HG03280 (cell line): ENCODE measurements at regions not wholly inside any gene's neighbourhood (a gene's known extent, or its start where the extent isn't known, plus 50 kb on each side); places are given as distances from the start of the nearest gene placed in this dataset.
"Not testable (repeated sequence)": the region's sequence is repeated elsewhere in the genome, so short reads cannot be mapped to it uniquely, and the experiment has no call there.

Experiments used
- ATAC-seq: cut with Tn5 transposase; IDR thresholded peaks from one replicate; pipeline ENCODE4 v1.9.1; 2021; ENCODE audit warnings: mild to moderate bottlenecking, moderate library complexity; ENCODE audit not compliant: unreplicated experiment

DNA sequence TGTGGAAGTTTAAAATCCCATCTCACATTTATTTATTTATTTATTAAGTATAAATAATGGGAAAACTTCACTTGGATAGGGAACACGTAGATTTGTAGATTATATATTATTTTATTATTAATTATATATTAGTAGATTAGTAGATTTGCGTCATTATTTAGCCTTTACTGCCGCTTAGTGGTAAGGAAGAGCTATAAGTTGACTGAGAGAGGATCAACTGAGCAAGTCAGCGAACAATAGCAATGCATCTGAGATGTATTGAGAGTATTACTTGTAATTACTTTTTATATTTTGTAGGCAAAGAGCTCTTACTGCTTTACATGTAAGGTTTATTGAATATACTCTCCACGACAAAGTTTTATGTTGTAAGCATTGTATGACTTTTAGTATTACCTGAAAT, 244.5 kb upstream of the ANKRD30A start:
- no peak for ATAC-seq

GRCh38 chr10:36872702-36873393, 252.6 kb upstream of the ANKRD30A start:
- ATAC-seq, result peak; percentile 83

- ATAC-seq, result no peak
Measured at GRCh38 chr10:36840788-36841187, 284.6 kb upstream of the ANKRD30A start.

DNA sequence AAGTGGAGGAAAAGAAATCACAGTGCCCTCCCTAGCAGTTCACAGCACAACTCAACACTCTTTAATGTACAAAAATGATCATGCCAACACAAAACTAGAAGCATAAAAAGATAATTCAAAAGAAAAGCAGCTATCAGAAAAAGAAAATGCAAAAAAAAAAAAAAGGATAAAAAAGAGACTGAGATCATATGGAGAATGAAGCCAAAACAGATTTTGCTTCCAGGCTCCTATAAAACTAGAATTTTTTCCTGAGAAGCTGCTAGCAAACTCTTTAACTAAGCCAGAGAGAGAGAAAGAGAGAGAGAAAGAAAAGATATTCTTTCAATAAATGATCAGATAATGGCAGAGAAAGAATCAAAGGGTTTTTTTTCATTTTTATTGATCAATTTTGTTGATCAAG, 288.0 kb upstream of the ANKRD30A start:
- ATAC-seq, result no peak

DNA sequence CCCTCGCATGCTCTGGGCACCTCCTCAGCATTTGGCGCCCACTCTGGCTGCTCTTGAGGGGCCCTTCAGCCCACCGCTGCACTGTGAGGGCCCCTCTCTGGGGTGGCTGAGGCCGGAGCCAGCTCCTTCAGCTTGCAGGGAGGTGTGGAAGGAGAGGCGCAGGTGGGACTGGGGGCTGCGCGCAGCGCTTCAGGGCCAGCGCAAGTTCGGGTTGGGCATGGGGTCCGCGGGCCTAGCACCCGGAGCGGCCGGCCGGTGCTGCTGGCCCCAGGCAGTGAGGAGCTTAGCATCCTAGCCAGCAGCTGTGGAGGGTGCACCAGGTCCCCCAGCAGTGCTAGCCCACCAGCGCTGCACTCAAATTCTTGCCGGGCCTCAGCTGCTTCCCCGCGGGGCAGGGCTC, 305.6 kb upstream of the ANKRD30A start:
- ATAC-seq, result no peak

- no peak for ATAC-seq
Measured at GRCh38 chr10:36817898-36818297, 307.5 kb upstream of the ANKRD30A start.

DNA sequence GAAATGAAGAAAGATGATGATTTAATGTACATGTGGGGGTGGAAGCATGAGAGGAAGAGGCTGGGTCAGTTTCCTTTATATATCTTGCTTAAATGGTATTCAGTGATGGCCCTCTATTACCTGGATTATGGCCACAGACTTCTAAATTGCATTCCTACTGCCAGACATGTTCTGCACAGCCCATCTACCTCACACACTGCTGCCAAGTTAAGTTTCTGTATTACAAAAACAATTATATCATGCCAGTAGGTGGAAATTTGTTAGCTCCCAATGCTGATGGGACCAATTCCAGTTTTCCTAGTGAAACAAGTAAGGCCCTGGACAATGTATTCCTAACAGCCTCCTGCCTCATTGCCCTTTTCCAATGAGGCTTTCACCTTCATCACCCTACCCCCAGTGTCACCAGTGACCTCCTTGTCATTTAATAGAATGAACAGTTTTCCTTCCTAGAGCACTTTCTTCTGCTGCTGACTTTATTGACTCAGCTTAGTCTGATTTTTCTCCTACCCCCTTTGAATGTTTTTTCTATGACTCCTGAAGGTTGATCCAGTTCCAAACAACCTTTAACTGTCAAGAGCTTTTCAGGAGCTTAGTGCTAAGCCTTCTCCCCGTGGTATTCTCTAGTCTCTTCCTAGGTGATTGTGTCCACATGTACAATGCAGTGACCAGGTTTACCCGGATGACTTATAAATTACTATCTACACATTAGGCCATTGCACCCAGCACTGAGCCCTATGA, 316.6 kb upstream of the ANKRD30A start:
- ATAC-seq, result no peak

GRCh38 chr10:36803229-36803628, 322.2 kb upstream of the ANKRD30A start:
- no peak for ATAC-seq

- no peak for ATAC-seq
Measured at GRCh38 chr10:36802490-36803153, 322.8 kb upstream of the ANKRD30A start.

DNA sequence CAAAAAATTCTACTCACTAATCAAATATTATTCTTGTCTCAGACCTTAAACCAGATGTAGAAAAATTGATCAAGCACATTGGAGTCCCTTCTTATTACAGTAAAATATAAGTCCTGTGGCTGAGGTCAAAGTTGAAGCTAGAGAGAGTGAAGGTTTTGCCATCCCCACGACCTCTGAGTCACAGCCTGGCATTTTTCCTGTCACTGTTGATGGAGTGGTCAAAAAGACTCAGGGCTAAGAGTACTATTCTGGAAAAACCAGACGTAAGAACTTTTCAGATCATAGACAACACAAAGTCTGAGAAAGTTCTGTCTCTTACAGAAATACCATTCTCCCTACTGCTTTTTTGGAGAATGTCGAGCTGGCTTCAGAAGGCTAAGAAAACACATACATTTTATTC, 323.7 kb upstream of the ANKRD30A start:
- no peak for ATAC-seq

DNA sequence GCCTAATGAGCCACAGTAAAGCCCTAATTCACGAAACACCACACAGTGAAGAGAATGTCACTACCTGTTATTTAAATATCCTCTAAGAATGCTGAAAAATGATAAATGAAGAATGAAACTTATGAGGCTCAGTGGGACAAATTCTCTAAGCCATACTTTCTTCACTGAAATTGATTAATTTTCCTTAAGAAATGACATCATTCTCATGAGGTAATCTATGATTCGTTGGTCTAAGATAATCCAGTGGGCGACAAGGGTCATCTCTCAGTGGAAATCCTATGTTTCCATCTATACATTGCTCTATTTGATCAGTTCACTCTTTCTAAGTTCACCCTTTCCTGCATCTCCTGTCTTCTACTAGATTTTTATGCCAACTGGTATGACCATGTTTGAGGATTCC, 330.4 kb upstream of the ANKRD30A start:
- no peak for ATAC-seq

GRCh38 chr10:36789974-36790373, 335.4 kb upstream of the ANKRD30A start:
- no peak for ATAC-seq

DNA sequence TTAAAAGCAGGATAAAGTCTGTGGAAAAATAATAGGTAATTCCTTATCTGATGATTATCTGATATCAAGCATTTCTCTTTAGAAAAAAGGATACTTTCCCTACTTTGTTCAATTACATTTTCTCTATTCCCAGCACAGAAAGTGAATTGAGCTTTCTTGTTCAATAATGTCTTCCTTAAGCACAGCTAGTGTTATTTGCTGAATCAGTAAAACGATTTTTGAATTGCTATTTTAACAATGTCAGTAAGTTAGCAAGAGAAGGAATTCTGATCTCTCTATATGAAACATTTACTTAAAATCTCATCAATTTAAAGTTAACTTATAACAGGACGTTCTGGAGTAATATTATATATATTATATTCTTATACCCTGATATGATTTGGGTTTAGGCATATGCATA, 337.2 kb upstream of the ANKRD30A start:
- no peak for ATAC-seq

GRCh38 chr10:36783400-36783799, 342.0 kb upstream of the ANKRD30A start:
- ATAC-seq, result no peak

DNA sequence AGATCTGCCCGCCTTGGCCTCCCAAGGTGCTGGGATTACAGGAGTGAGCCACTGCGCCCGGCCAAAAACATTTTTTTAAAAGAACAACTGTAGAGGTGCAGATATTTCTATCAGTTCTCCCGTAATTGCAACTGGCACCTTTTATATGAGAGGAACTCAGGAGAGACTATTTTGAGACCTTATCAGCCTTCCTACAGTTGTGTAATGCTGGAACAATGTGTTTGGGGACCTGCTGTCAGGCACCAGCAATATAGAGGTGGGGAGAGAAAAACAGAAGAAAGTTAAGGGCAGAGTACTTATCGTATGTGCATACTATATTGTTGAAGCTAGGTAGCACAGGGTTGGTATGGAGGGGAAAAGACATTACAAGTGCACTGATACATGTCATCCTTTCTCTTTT, 343.8 kb upstream of the ANKRD30A start:
- ATAC-seq, result no peak

DNA sequence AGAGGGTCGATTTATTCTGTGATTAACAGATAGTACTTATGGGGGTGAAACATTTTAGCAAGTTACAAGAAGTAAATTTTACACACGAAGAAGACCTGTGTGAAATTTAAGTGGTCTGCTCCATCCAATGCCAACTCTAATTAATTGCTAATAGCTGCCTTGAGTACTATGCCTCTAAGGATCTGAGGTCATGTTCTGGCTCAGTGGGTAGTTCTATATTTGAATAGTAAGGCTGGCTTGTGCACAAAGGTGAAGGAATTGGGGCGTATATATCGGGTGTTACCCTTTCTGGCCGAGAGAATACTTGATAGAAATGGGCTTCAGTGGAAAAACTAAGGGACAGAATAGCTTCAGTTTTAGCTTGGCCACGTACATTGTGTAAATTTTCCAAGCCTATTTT, 345.2 kb upstream of the ANKRD30A start:
- no peak for ATAC-seq

- no peak for ATAC-seq
Measured at GRCh38 chr10:36779238-36779846, 346.1 kb upstream of the ANKRD30A start.

DNA sequence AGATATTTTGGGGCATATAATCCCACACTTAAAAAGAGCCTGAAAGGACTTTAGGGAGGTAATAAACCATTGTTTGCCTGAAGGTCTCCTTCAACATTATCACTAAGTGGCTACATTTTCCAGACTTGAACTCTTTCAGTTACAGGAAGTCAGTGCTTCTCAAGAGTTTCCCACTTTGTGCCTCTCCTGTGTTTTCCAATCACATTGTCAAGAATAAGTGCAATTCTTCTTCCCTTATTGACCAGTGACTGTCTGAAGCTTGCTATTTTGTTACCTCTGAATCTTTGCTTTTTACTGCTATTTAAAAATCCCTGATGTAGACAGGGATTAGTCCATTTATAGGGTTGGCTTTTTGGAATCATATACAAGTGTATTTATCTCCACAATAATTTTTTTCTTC, 346.7 kb upstream of the ANKRD30A start:
- no peak for ATAC-seq

- no peak for ATAC-seq
Measured at GRCh38 chr10:36773652-36774051, 351.7 kb upstream of the ANKRD30A start.

GRCh38 chr10:36771725-36772124, 353.7 kb upstream of the ANKRD30A start:
- ATAC-seq, result no peak

DNA sequence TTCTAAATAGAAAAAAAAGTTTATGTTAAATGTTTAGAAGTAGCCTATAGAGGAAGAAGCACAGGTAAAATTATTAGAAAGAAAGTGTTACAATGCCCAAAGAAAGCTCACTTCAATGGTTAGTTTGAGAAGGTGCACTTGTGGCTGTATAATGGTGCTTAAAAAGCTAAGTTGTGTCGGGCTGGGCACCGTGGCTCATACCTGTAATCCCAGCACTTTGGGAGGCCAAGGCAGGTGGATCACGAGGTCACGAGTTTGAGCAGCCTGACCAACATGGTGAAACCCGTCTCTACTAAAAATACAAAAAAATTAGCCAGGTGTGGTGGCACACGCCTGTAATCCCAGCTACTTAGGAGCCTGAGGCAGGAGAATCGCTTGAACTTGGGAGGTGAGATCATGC, 355.7 kb upstream of the ANKRD30A start:
- ATAC-seq, result not testable (repeated sequence)

GRCh38 chr10:36766940-36767339, 358.5 kb upstream of the ANKRD30A start:
- ATAC-seq, result no peak
